GM18867 (cell line): ENCODE measurements at regions not wholly inside any gene's neighbourhood (a gene's known extent, or its start where the extent isn't known, plus 50 kb on each side); places are given as distances from the start of the nearest gene placed in this dataset.
"Not testable (repeated sequence)": the region's sequence is repeated elsewhere in the genome, so short reads cannot be mapped to it uniquely, and the experiment has no call there.

Experiments used
- ATAC-seq: cut with Tn5 transposase; IDR thresholded peaks from one replicate; pipeline ENCODE4 v1.9.1; 2021; ENCODE audit warnings: mild to moderate bottlenecking, moderate library complexity; ENCODE audit not compliant: unreplicated experiment

- no peak for ATAC-seq
Measured at GRCh38 chr18:77329651-77330050, 80.0 kb downstream of the GALR1 start.

- no peak for ATAC-seq
Measured at GRCh38 chr18:77334876-77335275, 85.2 kb downstream of the GALR1 start.

DNA sequence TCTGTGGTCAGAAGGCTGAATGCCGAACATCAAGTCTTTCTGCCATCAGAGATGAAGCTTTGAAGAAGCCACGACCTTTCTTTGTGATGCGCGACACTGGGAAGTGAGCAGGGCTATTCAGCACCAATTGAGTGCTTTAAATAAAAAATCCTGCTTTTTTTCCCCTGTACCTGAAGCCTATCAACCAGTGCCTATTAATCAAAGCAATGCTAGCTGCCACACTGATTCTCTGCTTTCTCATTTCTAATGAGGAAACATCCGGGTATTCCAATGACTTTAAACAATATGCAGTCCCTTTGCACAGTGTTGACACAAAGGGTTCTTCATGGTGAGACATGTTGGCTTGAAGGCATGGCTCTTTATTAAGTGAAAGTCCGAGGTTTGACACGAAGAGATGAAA is 88.0 kb downstream of the GALR1 start:
- no peak for ATAC-seq

DNA sequence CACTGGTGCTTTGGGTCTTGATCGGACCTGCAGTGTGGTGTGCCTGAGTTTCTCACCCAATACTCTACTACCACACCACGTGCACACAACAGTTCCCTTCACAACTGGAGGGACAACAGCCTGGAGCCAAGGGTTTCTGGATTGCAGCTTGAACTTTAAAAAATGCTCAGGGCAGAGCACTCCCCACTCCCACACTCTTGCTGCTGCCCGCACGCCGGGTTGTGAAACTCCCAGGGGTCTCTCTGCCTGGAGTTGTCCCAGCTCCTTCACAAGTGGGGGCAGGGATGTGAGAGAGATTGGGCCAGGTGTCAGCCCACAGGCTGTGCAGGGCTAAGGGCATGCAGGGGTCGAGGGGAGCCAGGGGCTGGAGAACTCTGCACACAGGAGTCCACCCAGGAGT is 89.4 kb downstream of the GALR1 start:
- ATAC-seq, result no peak

GRCh38 chr18:77339623-77340022 is 90.0 kb downstream of the GALR1 start:
- ATAC-seq, result no peak

- no peak for ATAC-seq
Measured at GRCh38 chr18:77340815-77341214, 91.2 kb downstream of the GALR1 start.

GRCh38 chr18:77341527-77342325 is 92.1 kb downstream of the GALR1 start:
- ATAC-seq, result no peak

- ATAC-seq, result no peak
Measured at GRCh38 chr18:77342736-77343135, 93.1 kb downstream of the GALR1 start.

GRCh38 chr18:77343846-77344510 is 94.3 kb downstream of the GALR1 start:
- ATAC-seq, result no peak

DNA sequence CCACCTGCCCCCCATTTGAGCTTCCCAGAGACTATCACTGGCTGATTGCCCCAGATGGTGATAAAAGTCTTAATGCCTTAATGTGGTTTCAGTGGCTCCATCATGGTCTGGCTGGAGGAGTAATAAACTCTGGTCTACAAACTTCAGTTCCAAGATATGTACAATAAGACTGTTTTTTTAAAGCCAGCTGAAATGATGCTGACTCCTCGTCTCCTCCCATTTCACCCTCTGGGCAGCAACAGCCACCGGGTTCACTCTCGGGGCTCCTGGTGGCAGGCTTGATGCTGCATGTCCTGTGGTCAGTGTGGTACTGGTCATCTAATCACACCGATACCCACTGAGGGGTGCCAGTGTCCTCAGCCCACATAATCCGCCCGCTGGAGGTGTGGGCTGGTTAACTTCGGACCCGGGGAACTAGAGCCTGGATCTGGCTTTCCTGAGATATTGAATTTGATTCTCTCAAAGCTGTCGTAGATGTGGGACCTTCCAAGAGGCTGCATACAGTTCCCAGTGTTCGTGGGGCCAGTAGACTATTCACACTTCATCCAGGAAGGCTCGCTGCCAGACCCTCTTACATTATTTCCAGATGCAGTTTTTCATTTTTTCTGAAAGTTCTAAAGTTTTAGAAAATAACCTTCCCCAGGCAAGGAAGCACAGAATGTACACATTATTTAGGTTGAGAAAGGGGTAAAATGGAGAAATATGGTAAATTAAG is 95.3 kb downstream of the GALR1 start:
- ATAC-seq, result no peak

- no peak for ATAC-seq
Measured at GRCh38 chr18:77346208-77346810, 96.7 kb downstream of the GALR1 start.

DNA sequence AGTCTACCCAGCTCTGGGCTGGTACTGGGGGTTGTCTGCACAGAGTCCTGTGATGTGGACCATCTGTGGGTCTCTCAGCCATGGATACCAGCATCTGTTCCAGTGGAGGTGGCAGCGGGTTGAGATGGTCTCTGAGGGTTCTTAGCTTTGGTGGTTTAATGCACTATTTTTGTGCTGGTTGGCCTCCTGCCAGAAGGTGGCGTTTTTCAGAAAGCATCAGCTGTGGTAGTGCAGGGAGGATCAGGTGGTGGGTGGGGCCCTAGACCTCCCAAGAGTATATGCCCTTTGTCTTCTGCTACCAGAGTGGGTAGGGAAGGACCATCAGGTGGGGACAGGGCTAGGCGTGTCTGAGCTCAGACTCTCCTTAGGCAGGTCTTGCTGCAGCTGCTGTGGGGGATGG is 103.7 kb downstream of the GALR1 start:
- not testable (repeated sequence) for ATAC-seq

DNA sequence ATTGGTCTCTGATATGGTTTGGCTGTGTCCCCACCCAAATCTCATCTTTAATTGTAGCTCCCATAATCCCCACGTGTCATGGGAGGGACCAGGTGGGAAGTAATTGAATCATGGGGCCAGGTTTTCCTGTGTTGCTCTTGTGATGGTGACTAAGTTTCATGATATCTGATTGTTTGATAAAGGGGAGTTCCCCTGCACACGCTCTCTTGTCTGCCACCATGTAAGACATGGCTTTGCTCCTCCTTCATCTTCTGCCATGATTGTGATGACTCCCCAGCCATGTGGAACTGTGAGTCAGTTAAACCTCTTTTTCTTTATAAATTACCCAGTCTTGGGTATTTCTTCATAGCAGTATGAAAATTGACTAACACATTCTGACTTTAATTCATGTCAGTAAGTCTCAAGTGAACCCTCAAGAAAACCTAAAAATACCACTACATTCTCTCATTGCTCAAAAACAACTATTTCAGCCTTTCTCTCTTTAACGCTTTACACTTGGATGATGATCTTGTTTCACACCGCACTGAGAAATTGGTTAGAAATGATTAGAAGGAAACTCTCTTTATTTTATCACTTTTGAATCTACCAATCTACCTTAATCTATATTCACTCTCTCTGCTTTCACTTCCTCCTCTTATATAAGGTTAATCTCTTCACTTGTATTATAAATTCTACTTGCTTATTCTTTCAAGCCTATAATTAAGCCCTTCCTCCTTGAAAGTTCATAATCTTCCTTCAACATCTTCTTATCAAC is 110.1 kb downstream of the GALR1 start:
- ATAC-seq, result peak; percentile 37

- ATAC-seq, result peak; percentile 60
Measured at GRCh38 chr18:77360315-77361190, 110.9 kb downstream of the GALR1 start.

DNA sequence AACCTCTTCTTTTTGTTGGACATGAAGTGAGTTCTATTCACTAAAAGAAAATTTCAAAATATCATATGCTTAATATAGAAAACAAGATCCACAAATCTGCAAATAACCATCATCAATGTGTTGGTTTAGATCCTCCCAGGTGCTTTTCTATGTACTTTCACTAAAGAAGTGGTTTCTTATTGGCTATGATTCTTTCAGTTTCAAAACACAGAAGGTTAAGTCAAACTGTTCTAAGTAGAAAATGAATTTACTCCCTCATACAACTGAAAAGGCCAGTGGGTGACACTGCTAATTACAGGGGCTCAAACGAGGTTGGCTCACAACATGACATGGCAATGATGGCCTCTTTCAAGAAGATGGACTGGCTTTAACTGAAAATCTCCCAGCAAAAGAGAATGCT is 111.7 kb downstream of the GALR1 start:
- ATAC-seq, result peak; percentile 53

GRCh38 chr18:77365667-77366066 is 116.0 kb downstream of the GALR1 start:
- ATAC-seq, result no peak

- ATAC-seq, result no peak
Measured at GRCh38 chr18:77366067-77366719, 116.5 kb downstream of the GALR1 start.

DNA sequence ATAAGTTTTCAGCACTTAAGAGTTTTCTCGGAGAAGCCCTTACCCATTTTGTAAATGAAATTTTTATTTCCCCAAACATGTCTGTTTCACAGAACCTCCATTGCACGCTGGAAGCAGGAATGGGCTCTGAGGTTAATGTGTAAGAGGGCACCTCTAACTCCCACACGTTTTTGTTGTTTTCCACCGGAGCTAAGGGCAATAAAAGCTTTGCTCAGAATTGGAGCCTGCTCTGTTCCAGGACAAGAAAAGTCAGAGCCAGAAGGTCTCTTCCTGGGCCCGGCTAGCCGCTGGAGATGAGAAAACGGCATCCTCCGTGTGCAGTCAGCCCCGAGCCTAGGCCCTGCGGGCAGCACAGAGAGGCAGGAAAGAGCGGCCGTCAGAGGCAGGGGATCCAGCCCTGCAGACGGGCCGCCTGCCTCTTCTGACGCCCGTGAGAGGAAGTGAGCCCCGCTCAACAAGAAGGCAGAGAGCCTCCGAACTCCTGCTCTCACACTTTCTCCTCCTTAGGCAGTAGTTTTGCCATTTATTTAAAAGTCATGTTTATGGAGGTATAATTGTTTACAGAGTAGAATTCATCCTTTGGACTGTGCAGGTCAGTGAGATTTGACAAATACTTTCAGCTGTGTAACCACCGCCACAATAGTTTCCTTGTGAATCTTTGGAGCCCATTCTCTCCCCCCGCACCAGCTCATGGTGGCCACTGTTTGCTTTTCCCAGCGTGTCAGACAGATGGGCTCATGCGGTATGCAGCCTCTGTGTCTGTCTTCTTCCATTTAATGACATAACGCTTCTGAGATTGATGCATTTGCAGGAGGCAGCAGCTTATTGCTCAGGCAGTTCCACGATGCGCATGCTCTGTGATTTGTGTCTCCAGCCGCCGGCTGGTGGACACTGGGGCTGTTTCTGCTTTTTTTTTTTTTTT is 117.3 kb downstream of the GALR1 start:
- no peak for ATAC-seq
